ENCODE measurements at regions not wholly inside any gene's neighbourhood (a gene's known extent, or its start where the extent isn't known, plus 50 kb on each side); places are given as distances from the start of the nearest gene placed in this dataset.

GRCh38 chr2:226352941-226353560, 446.6 kb downstream of the IRS1 start:
- in situ Hi-C loops (cut with MboI; ENCODE audit: low sequenced_read_pairs): no loop called here
- Histone ChIP-seq H3K27me3 (ENCODE audit: low read depth) (no peaks in the 10 kb centered on the region), H3K36me3 (replicated peaks) (no peaks in the 10 kb centered on the region), H3K4me1 (no peaks in the 10 kb centered on the region; the same call in 1 of the 2 replicates), H3K9me3 (no peaks in the 10 kb centered on the region), H3K4me3 (no peak overlapping the region)
- no peak for DNase-seq (ENCODE audit: low spot score in 2 of 2)

GRCh38 chr2:226351711-226352110, 447.9 kb downstream of the IRS1 start:
- no peak for DNase-seq (ENCODE audit: low spot score in 2 of 2)
- in situ Hi-C loops (cut with MboI; ENCODE audit: low sequenced_read_pairs): no loop called here
- Histone ChIP-seq H3K4me3 (no peak overlapping the region), H3K4me1 (no peaks in the 10 kb centered on the region; the same call in 1 of the 2 replicates), H3K9me3 (no peaks in the 10 kb centered on the region), H3K36me3 (replicated peaks) (no peaks in the 10 kb centered on the region), H3K27me3 (ENCODE audit: low read depth) (no peaks in the 10 kb centered on the region)

- no peaks in the 10 kb centered on the region for H3K36me3 ChIP-seq (replicated peaks)
- in situ Hi-C loops (cut with MboI; ENCODE audit: low sequenced_read_pairs): no loop called here
- H3K4me3 ChIP-seq: no peak overlapping the region
- peaks cover 7% of the 10 kb centered on the region for H3K27me3 ChIP-seq (ENCODE audit: low read depth)
- H3K4me1 ChIP-seq: no peaks in the 10 kb centered on the region; the same call in 1 of the 2 replicates
- H3K9me3 ChIP-seq: no peaks in the 10 kb centered on the region
- DNase-seq (ENCODE audit: low spot score in 2 of 2): no peak
Observed at GRCh38 chr2:226339616-226340015, 460.0 kb downstream of the IRS1 start.

- no peak for DNase-seq (ENCODE audit: low spot score in 2 of 2)
- Histone ChIP-seq H3K4me1 (no peaks in the 10 kb centered on the region; the same call in 1 of the 2 replicates), H3K36me3 (replicated peaks) (no peaks in the 10 kb centered on the region), H3K27me3 (ENCODE audit: low read depth) (peaks cover 7% of the 10 kb centered on the region), H3K4me3 (no peak overlapping the region), H3K9me3 (no peaks in the 10 kb centered on the region)
- in situ Hi-C loops (cut with MboI; ENCODE audit: low sequenced_read_pairs): no loop called here
Observed at GRCh38 chr2:226338825-226339224, 460.8 kb downstream of the IRS1 start.

GRCh38 chr2:226337941-226338600, 461.5 kb downstream of the IRS1 start:
- H3K4me1 ChIP-seq: no peaks in the 10 kb centered on the region; the same call in 1 of the 2 replicates
- no peaks in the 10 kb centered on the region for H3K9me3 ChIP-seq
- no peaks in the 10 kb centered on the region for H3K36me3 ChIP-seq (replicated peaks)
- in situ Hi-C loops (cut with MboI; ENCODE audit: low sequenced_read_pairs): no loop called here
- DNase-seq (ENCODE audit: low spot score in 2 of 2): no peak
- peaks cover 7% of the 10 kb centered on the region for H3K27me3 ChIP-seq (ENCODE audit: low read depth)
- H3K4me3 ChIP-seq: no peak overlapping the region

- no peak for DNase-seq (ENCODE audit: low spot score in 2 of 2)
- Histone ChIP-seq H3K36me3 (replicated peaks) (no peaks in the 10 kb centered on the region), H3K27me3 (ENCODE audit: low read depth) (no peaks in the 10 kb centered on the region), H3K4me1 (no peaks in the 10 kb centered on the region; the same call in 1 of the 2 replicates), H3K4me3 (no peak overlapping the region), H3K9me3 (no peaks in the 10 kb centered on the region)
- in situ Hi-C loops (cut with MboI; ENCODE audit: low sequenced_read_pairs): no loop called here
Observed at GRCh38 chr2:226336283-226336682, 463.3 kb downstream of the IRS1 start.

GRCh38 chr2:226334981-226335720, 464.5 kb downstream of the IRS1 start:
- in situ Hi-C loops (cut with MboI; ENCODE audit: low sequenced_read_pairs): no loop called here

GRCh38 chr2:226333388-226333787, 466.2 kb downstream of the IRS1 start:
- Histone ChIP-seq H3K4me1 (no peaks in the 10 kb centered on the region; the same call in 1 of the 2 replicates), H3K36me3 (replicated peaks) (no peaks in the 10 kb centered on the region), H3K9me3 (no peaks in the 10 kb centered on the region), H3K27me3 (ENCODE audit: low read depth) (no peaks in the 10 kb centered on the region), H3K4me3 (no peak overlapping the region)
- no peak for DNase-seq (ENCODE audit: low spot score in 2 of 2)
- in situ Hi-C loops (cut with MboI; ENCODE audit: low sequenced_read_pairs): no loop called here

More at GRCh38 chr2:226334981-226335720, 464.5 kb downstream of the IRS1 start:
- Histone ChIP-seq H3K36me3 (replicated peaks) (no peaks in the 10 kb centered on the region), H3K27me3 (ENCODE audit: low read depth) (no peaks in the 10 kb centered on the region), H3K9me3 (no peaks in the 10 kb centered on the region), H3K4me3 (no peak overlapping the region), H3K4me1 (no peaks in the 10 kb centered on the region; the same call in 1 of the 2 replicates)
- DNase-seq (ENCODE audit: low spot score in 2 of 2): no peak

- Histone ChIP-seq H3K4me3 (no peak overlapping the region), H3K9me3 (no peaks in the 10 kb centered on the region), H3K27me3 (ENCODE audit: low read depth) (no peaks in the 10 kb centered on the region), H3K36me3 (replicated peaks) (no peaks in the 10 kb centered on the region), H3K4me1 (no peaks in the 10 kb centered on the region)
- in situ Hi-C loops (cut with MboI; ENCODE audit: low sequenced_read_pairs): no loop called here
- DNase-seq (ENCODE audit: low spot score in 2 of 2): no peak
Observed at GRCh38 chr2:226330206-226330605, 469.4 kb downstream of the IRS1 start.

GRCh38 chr2:226329180-226329579, 470.4 kb downstream of the IRS1 start:
- no peak for DNase-seq (ENCODE audit: low spot score in 2 of 2)
- in situ Hi-C loops (cut with MboI; ENCODE audit: low sequenced_read_pairs): no loop called here

GRCh38 chr2:226327830-226328229, 471.8 kb downstream of the IRS1 start:
- Histone ChIP-seq H3K4me1 (no peaks in the 10 kb centered on the region), H3K9me3 (no peaks in the 10 kb centered on the region), H3K27me3 (ENCODE audit: low read depth) (no peaks in the 10 kb centered on the region), H3K36me3 (replicated peaks) (no peaks in the 10 kb centered on the region), H3K4me3 (no peak overlapping the region)
- DNase-seq (ENCODE audit: low spot score in 2 of 2): no peak
- in situ Hi-C loops (cut with MboI; ENCODE audit: low sequenced_read_pairs): no loop called here

More at GRCh38 chr2:226329180-226329579, 470.4 kb downstream of the IRS1 start:
- Histone ChIP-seq H3K4me1 (no peaks in the 10 kb centered on the region), H3K27me3 (ENCODE audit: low read depth) (no peaks in the 10 kb centered on the region), H3K36me3 (replicated peaks) (no peaks in the 10 kb centered on the region), H3K9me3 (no peaks in the 10 kb centered on the region), H3K4me3 (no peak overlapping the region)

GRCh38 chr2:226325526-226325925, 474.1 kb downstream of the IRS1 start:
- DNase-seq (ENCODE audit: low spot score in 2 of 2): no peak
- Histone ChIP-seq H3K4me3 (no peak overlapping the region), H3K36me3 (replicated peaks) (no peaks in the 10 kb centered on the region), H3K4me1 (no peaks in the 10 kb centered on the region), H3K9me3 (no peaks in the 10 kb centered on the region), H3K27me3 (ENCODE audit: low read depth) (no peaks in the 10 kb centered on the region)
- in situ Hi-C loops (cut with MboI; ENCODE audit: low sequenced_read_pairs): no loop called here

GRCh38 chr2:226320076-226320948, 479.3 kb downstream of the IRS1 start:
- DNase-seq (ENCODE audit: low spot score in 2 of 2): no peak
- Histone ChIP-seq H3K4me3 (no peak overlapping the region), H3K27me3 (ENCODE audit: low read depth) (no peaks in the 10 kb centered on the region), H3K4me1 (no peaks in the 10 kb centered on the region), H3K9me3 (no peaks in the 10 kb centered on the region), H3K36me3 (replicated peaks) (no peaks in the 10 kb centered on the region)
- in situ Hi-C loops (cut with MboI; ENCODE audit: low sequenced_read_pairs): no loop called here

All from HAP-1 (cell line).